22Rv1 (cell line): ENCODE measurements at regions not wholly inside any gene's neighbourhood (a gene's known extent, or its start where the extent isn't known, plus 50 kb on each side); places are given as distances from the start of the nearest gene placed in this dataset.
"Not testable (repeated sequence)": the region's sequence is repeated elsewhere in the genome, so short reads cannot be mapped to it uniquely, and the experiment has no call there.

Experiments
- ZFX ChIP-seq: fragments of 450-650 bp; IDR thresholded peaks from 2 replicates; pipeline ENCODE4 v1.6.1; 2017; ENCODE audit warnings: antibody characterized with exemption, borderline replicate concordance
- TF ChIP-seq, protein P1 (sequence below): fragments of 450-650 bp; IDR thresholded peaks from 2 replicates; pipeline ENCODE4 v1.5.1; 2017; ENCODE audit warnings: mild to moderate bottlenecking

- TF ChIP-seq, protein P1, sequence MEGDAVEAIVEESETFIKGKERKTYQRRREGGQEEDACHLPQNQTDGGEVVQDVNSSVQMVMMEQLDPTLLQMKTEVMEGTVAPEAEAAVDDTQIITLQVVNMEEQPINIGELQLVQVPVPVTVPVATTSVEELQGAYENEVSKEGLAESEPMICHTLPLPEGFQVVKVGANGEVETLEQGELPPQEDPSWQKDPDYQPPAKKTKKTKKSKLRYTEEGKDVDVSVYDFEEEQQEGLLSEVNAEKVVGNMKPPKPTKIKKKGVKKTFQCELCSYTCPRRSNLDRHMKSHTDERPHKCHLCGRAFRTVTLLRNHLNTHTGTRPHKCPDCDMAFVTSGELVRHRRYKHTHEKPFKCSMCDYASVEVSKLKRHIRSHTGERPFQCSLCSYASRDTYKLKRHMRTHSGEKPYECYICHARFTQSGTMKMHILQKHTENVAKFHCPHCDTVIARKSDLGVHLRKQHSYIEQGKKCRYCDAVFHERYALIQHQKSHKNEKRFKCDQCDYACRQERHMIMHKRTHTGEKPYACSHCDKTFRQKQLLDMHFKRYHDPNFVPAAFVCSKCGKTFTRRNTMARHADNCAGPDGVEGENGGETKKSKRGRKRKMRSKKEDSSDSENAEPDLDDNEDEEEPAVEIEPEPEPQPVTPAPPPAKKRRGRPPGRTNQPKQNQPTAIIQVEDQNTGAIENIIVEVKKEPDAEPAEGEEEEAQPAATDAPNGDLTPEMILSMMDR: not testable (repeated sequence)
- not testable (repeated sequence) for TF ChIP-seq ZFX
These were observed 169.6 kb downstream of the UTP18 start for GRCh38 chr17:51429938-51430337.
